ENCODE measurements at regions not wholly inside any gene's neighbourhood (a gene's known extent, or its start where the extent isn't known, plus 50 kb on each side); places are given as distances from the start of the nearest gene placed in this dataset.
"Not testable (repeated sequence)": the region's sequence is repeated elsewhere in the genome, so short reads cannot be mapped to it uniquely, and the experiment has no call there.

GRCh38 chr7:133132906-133133305 is 51.0 kb upstream of the CHCHD3 start:
- DNase-seq (ENCODE audit: low spot score): no peak

- no peak for DNase-seq (ENCODE audit: low spot score)
These were observed 52.9 kb upstream of the CHCHD3 start for GRCh38 chr7:133134810-133135209.

- no peak for DNase-seq (ENCODE audit: low spot score)
These were observed 53.6 kb upstream of the CHCHD3 start for GRCh38 chr7:133135451-133135850.

GRCh38 chr7:133139350-133139749 is 57.5 kb upstream of the CHCHD3 start:
- DNase-seq (ENCODE audit: low spot score): no peak

GRCh38 chr7:133139801-133140200 is 57.9 kb upstream of the CHCHD3 start:
- no peak for DNase-seq (ENCODE audit: low spot score)

GRCh38 chr7:133140994-133141595 is 59.2 kb upstream of the CHCHD3 start:
- DNase-seq (ENCODE audit: low spot score): no peak

- DNase-seq (ENCODE audit: low spot score): no peak
These were observed 68.9 kb upstream of the CHCHD3 start for GRCh38 chr7:133150760-133151159.

GRCh38 chr7:133152875-133153274 is 71.0 kb upstream of the CHCHD3 start:
- no peak for DNase-seq (ENCODE audit: low spot score)

GRCh38 chr7:133155146-133155545 is 73.3 kb upstream of the CHCHD3 start:
- no peak for DNase-seq (ENCODE audit: low spot score)

- no peak for DNase-seq (ENCODE audit: low spot score)
These were observed 73.8 kb upstream of the CHCHD3 start for GRCh38 chr7:133155642-133156041.

GRCh38 chr7:133157045-133157444 is 75.2 kb upstream of the CHCHD3 start:
- DNase-seq (ENCODE audit: low spot score): no peak

GRCh38 chr7:133164498-133164897 is 82.6 kb upstream of the CHCHD3 start:
- DNase-seq (ENCODE audit: low spot score): no peak

- DNase-seq (ENCODE audit: low spot score): no peak
These were observed 83.1 kb upstream of the CHCHD3 start for GRCh38 chr7:133165001-133165400.

- DNase-seq (ENCODE audit: low spot score): no peak
These were observed 83.6 kb upstream of the CHCHD3 start for GRCh38 chr7:133165529-133165928.

GRCh38 chr7:133167300-133167699 is 85.4 kb upstream of the CHCHD3 start:
- no peak for DNase-seq (ENCODE audit: low spot score)

- DNase-seq (ENCODE audit: low spot score): not testable (repeated sequence)
These were observed 83.6 kb upstream of the EXOC4 start for GRCh38 chr7:133169167-133169822.

GRCh38 chr7:133177476-133177875 is 75.4 kb upstream of the EXOC4 start:
- not testable (repeated sequence) for DNase-seq (ENCODE audit: low spot score)

GRCh38 chr7:133180717-133181116 is 72.2 kb upstream of the EXOC4 start:
- no peak for DNase-seq (ENCODE audit: low spot score)

GRCh38 chr7:133183042-133183794 is 69.7 kb upstream of the EXOC4 start:
- DNase-seq (ENCODE audit: low spot score): no peak

GRCh38 chr7:133183969-133184368 is 68.9 kb upstream of the EXOC4 start:
- no peak for DNase-seq (ENCODE audit: low spot score)

- no peak for DNase-seq (ENCODE audit: low spot score)
These were observed 67.4 kb upstream of the EXOC4 start for GRCh38 chr7:133185512-133185911.

GRCh38 chr7:133186060-133186459 is 66.8 kb upstream of the EXOC4 start:
- no peak for DNase-seq (ENCODE audit: low spot score)

- no peak for DNase-seq (ENCODE audit: low spot score)
These were observed 62.7 kb upstream of the EXOC4 start for GRCh38 chr7:133190172-133190528.
